ENCODE measurements at regions not wholly inside any gene's neighbourhood (a gene's known extent, or its start where the extent isn't known, plus 50 kb on each side); places are given as distances from the start of the nearest gene placed in this dataset.

GRCh38 chr1:209379280-209379679 lies 204.2 kb upstream of the CAMK1G start:
- TF ChIP-seq, protein P1, sequence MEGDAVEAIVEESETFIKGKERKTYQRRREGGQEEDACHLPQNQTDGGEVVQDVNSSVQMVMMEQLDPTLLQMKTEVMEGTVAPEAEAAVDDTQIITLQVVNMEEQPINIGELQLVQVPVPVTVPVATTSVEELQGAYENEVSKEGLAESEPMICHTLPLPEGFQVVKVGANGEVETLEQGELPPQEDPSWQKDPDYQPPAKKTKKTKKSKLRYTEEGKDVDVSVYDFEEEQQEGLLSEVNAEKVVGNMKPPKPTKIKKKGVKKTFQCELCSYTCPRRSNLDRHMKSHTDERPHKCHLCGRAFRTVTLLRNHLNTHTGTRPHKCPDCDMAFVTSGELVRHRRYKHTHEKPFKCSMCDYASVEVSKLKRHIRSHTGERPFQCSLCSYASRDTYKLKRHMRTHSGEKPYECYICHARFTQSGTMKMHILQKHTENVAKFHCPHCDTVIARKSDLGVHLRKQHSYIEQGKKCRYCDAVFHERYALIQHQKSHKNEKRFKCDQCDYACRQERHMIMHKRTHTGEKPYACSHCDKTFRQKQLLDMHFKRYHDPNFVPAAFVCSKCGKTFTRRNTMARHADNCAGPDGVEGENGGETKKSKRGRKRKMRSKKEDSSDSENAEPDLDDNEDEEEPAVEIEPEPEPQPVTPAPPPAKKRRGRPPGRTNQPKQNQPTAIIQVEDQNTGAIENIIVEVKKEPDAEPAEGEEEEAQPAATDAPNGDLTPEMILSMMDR (IDR thresholded peaks at IDR 0.05) = no peak

DNA sequence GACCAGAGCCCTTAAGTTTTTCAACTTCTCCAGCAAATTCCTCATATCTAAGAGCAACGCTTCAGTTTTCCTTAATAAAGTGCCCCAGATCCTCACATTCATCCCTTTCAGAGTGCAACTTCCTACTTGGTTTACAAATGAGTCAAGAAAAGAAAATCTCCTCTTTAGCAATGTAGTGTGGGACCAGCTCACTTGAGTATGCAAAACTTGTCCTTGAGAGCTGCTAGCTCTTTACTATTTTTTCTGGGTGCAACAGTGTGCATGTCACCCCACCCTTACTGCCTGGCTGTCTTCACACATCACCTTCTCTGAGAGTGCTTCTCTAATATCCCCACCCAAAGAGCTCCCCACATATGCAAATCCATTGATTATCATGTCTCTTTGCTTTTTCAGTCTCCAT lies 203.1 kb upstream of the CAMK1G start:
- DNase-seq (ENCODE audit: low spot score) = no peak
- TF ChIP-seq, protein P1 (IDR thresholded peaks at IDR 0.05) = no peak

More at GRCh38 chr1:209379280-209379679, 204.2 kb upstream of the CAMK1G start:
- no peak overlapping the region for H3K4me3 ChIP-seq
- H3K27ac ChIP-seq = no peak overlapping the region
- DNase-seq (ENCODE audit: low spot score) = no peak

DNA sequence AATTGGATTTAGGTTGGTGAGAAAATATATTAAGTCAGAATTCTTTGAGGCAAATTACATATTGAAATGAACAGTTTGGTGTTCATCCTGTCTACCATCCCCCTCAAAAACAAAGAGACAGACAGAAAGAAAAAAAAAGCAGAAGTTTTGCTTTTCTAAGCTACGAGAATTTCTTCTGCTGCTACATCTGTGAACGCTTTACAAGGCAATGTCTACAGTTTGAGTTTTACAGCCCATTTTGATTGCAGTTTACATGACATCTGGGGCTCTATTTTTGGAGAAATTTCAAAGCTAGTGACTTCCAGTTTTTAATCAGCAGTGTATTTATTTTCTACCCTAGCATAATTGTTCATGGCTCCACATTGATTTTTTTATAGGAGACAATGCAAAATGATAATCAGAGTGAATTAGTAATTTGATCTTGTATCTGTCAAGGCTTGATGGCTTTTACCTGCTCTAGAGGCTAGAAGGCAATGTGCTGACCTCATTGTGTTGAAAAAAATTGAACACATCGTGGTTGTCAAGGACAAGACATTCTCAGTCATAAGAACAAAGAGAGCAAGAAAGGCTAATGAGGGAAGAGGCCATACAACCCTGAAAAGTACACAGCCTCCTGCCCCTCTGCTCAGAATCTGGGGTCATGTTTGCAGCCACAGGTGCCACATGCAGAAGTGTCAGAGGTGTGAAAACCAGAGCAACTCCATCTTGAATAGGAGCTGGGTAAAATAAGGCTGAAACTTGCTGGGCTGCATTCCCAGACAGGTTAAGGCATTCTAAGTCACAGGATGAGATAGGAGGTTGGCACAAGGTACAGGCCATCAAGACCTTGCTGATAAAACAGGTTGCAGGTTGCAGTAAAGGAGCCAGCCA lies 201.0 kb upstream of the CAMK1G start:
- no peak for DNase-seq (ENCODE audit: low spot score)
- TF ChIP-seq, protein P1 (IDR thresholded peaks at IDR 0.05) = no peak
- no peak overlapping the region for H3K4me3 ChIP-seq
- H3K27ac ChIP-seq = no peak overlapping the region

More for the DNA sequence above, 203.1 kb upstream of the CAMK1G start:
- Histone ChIP-seq H3K4me3 (no peak overlapping the region), H3K27ac (no peak overlapping the region)

DNA sequence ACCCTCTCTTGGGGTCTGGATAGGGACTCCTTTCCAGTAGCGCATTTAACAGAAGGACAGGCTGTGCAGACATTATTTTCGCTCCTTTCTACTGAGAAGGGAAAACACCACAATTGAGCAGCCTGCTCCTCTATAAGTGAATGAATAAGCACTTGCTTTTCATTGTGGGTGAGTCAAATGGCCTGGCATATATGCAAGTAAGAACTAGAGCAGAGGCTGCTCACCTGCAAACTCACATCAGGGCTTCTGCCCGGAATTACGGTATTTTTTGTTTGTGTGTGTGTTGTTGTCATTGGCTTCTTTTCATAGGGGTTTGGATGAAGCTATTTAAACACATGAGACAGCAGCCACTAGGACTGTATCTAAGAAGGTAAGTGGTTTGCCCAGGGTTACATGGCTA lies 200.1 kb upstream of the CAMK1G start:
- no peak for DNase-seq (ENCODE audit: low spot score)
- Histone ChIP-seq H3K4me3 (no peak overlapping the region), H3K27ac (no peak overlapping the region)
- TF ChIP-seq, protein P1 (IDR thresholded peaks at IDR 0.05) = no peak

- no peak overlapping the region for H3K4me3 ChIP-seq
- TF ChIP-seq, protein P1 (IDR thresholded peaks at IDR 0.05) = no peak
- no peak overlapping the region for H3K27ac ChIP-seq
- no peak for DNase-seq (ENCODE audit: low spot score)
Measured at GRCh38 chr1:209383907-209384709, 199.4 kb upstream of the CAMK1G start.

- no peak for DNase-seq (ENCODE audit: low spot score)
- H3K27ac ChIP-seq = no peak overlapping the region
- H3K4me3 ChIP-seq = no peak overlapping the region
- TF ChIP-seq, protein P1 (IDR thresholded peaks at IDR 0.05) = no peak
Measured at GRCh38 chr1:209384710-209385550, 198.6 kb upstream of the CAMK1G start.
